ENCODE measurements at regions not wholly inside any gene's neighbourhood (a gene's known extent, or its start where the extent isn't known, plus 50 kb on each side); places are given as distances from the start of the nearest gene placed in this dataset.
"Not testable (repeated sequence)": the region's sequence is repeated elsewhere in the genome, so short reads cannot be mapped to it uniquely, and the experiment has no call there.

DNA sequence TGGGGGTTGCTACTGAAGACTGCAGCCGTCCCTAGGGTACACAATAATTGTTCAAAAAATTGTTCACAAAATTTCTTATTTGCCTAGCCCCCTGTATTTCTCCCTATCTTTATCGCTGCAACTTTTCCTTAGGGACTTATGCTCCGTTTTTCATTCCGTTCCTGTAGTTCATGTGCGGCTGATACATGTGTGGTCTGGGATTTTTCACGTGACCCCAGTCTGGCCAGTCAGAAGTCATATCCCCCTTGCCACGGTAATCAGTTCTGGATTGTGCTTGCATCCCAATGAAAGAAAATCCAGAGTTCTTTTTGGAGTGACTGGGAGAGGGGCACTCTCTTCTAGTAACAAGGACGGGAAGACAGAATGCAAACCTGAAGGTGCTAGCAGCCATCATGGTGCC, 610.7 kb upstream of the C16orf82 start:
- Mint-ChIP-seq H3K4me3 (ENCODE audit: low read depth, unreplicated experiment) (no peak overlapping the region), H3K27me3 (ENCODE audit: unreplicated experiment) (no peaks in the 10 kb centered on the region), H3K36me3 (ENCODE audit: insufficient read depth, unreplicated experiment) (no peaks in the 10 kb centered on the region), H3K4me1 (ENCODE audit: low read depth, unreplicated experiment) (no peaks in the 10 kb centered on the region), H3K27ac (ENCODE audit: unreplicated experiment) (no peak overlapping the region), H3K9me3 (ENCODE audit: low read depth, unreplicated experiment) (peaks cover 17% of the 10 kb centered on the region)
- CTCF ChIA-PET: no interaction called here
- DNase-seq: no peak
- intact Hi-C loops (cut with micrococcal nuclease; ENCODE audit: unreplicated experiment): no loop called here
- no TSS peak for BruUV-seq (replicated peaks)
- TF ChIP-seq, protein P1, sequence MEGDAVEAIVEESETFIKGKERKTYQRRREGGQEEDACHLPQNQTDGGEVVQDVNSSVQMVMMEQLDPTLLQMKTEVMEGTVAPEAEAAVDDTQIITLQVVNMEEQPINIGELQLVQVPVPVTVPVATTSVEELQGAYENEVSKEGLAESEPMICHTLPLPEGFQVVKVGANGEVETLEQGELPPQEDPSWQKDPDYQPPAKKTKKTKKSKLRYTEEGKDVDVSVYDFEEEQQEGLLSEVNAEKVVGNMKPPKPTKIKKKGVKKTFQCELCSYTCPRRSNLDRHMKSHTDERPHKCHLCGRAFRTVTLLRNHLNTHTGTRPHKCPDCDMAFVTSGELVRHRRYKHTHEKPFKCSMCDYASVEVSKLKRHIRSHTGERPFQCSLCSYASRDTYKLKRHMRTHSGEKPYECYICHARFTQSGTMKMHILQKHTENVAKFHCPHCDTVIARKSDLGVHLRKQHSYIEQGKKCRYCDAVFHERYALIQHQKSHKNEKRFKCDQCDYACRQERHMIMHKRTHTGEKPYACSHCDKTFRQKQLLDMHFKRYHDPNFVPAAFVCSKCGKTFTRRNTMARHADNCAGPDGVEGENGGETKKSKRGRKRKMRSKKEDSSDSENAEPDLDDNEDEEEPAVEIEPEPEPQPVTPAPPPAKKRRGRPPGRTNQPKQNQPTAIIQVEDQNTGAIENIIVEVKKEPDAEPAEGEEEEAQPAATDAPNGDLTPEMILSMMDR (IDR thresholded peaks at IDR 0.05; ENCODE audit: unreplicated experiment): no peak

DNA sequence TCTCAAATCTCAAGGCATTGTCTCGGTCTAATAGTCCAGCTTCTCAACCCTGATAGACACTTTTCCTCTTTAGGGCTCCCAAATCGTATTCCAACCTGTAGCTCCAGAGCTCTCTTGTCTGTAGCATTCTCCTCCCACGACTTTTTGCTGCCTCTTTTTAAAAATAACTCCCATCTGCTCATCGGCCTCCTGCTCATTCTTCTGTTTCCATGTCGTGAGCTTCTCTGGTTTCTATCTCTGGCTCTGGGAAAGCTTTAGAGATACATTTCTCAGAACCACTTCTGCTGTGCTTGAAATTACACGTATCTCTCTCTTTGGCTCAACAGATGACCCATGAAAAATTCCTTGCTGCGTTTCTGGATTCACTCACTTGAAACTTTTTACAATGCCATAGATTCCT, 609.6 kb upstream of the C16orf82 start:
- no peak for DNase-seq
- TF ChIP-seq, protein P1 (IDR thresholded peaks at IDR 0.05; ENCODE audit: unreplicated experiment): no peak
- BruUV-seq (replicated peaks): no TSS peak
- Mint-ChIP-seq H3K27ac (ENCODE audit: unreplicated experiment) (no peak overlapping the region), H3K4me1 (ENCODE audit: low read depth, unreplicated experiment) (no peaks in the 10 kb centered on the region), H3K27me3 (ENCODE audit: unreplicated experiment) (no peaks in the 10 kb centered on the region), H3K9me3 (ENCODE audit: low read depth, unreplicated experiment) (peaks cover 16% of the 10 kb centered on the region), H3K4me3 (ENCODE audit: low read depth, unreplicated experiment) (no peak overlapping the region), H3K36me3 (ENCODE audit: insufficient read depth, unreplicated experiment) (no peaks in the 10 kb centered on the region)
- CTCF ChIA-PET: interaction anchor here (0.7 kb wide), 2 partner anchors 637 to 728 kb away, joined by 3 to 4 read pairs; no protein-coding TSS in a partner anchor
- intact Hi-C loops (cut with micrococcal nuclease; ENCODE audit: unreplicated experiment): no loop called here

DNA sequence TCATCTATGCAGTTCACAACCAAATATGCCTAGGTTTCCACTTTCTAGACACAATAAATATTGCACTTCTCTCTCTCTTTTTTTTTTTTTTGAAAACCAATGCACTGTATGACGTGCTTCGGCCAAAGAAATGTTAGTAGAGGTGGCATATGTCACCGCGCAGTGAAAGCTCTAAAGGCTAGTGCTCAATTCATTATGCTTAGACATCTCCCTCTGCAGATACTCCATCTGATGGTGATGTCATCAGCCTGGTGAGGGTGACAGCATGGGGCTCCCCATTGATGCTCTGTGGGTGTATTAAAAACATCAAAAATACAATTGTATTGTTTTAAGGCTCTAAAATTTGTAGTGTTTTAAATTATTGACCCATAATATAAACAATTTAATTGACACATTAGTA, 608.8 kb upstream of the C16orf82 start:
- no TSS peak for BruUV-seq (replicated peaks)
- intact Hi-C loops (cut with micrococcal nuclease; ENCODE audit: unreplicated experiment): no loop called here
- no peaks in the 10 kb centered on the region for H3K36me3 Mint-ChIP-seq (ENCODE audit: insufficient read depth, unreplicated experiment)
- no peaks in the 10 kb centered on the region for H3K4me1 Mint-ChIP-seq (ENCODE audit: low read depth, unreplicated experiment)
- H3K9me3 Mint-ChIP-seq (ENCODE audit: low read depth, unreplicated experiment): peaks cover 20% of the 10 kb centered on the region
- DNase-seq: no peak
- TF ChIP-seq, protein P1 (IDR thresholded peaks at IDR 0.05; ENCODE audit: unreplicated experiment): no peak
- H3K4me3 Mint-ChIP-seq (ENCODE audit: low read depth, unreplicated experiment): no peak overlapping the region
- no peak overlapping the region for H3K27ac Mint-ChIP-seq (ENCODE audit: unreplicated experiment)
- no peaks in the 10 kb centered on the region for H3K27me3 Mint-ChIP-seq (ENCODE audit: unreplicated experiment)
- CTCF ChIA-PET: interaction anchor here (0.6 kb wide), 1 partner anchor 66 kb away, joined by 4 read pairs; no protein-coding TSS in a partner anchor

DNA sequence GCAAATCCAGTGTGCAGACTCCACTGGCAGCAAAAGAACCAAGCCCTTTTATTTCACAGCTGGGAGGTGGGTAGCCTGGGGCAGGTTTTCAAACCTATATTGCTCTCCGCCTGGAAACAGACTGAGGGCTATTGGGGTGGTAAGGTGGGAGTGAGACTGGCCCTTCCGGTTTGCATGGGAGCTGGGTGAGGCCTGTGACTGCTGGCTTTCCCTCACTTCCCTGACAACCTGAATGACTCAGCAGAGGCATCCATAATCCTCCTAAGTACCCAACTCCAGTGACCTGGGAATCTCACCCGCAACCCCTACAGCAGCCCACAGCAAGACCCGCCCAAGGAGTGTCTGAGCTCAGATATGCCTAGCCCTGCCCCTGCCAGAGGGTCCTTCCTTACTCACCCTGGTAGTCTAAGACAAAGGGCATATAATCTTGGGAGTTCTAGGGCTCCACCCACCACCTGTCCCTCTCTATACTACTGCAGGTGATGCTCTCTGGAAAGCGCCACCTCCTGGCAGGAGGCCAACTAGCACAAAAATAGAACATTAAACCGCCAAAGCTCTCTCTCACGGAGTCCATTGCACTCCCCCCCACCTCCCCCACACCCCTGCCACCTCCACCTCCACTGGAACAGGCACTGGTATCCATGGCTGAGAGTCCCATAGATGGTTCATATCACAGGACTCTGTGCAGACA, 602.0 kb upstream of the C16orf82 start:
- intact Hi-C loops (cut with micrococcal nuclease; ENCODE audit: unreplicated experiment): no loop called here
- CTCF ChIA-PET: no interaction called here
- no peak overlapping the region for H3K4me3 Mint-ChIP-seq (ENCODE audit: low read depth, unreplicated experiment)
- no peaks in the 10 kb centered on the region for H3K27me3 Mint-ChIP-seq (ENCODE audit: unreplicated experiment)
- H3K4me1 Mint-ChIP-seq (ENCODE audit: low read depth, unreplicated experiment): no peaks in the 10 kb centered on the region
- DNase-seq: no peak
- no TSS peak for BruUV-seq (replicated peaks)
- no peak overlapping the region for H3K27ac Mint-ChIP-seq (ENCODE audit: unreplicated experiment)
- TF ChIP-seq, protein P1 (IDR thresholded peaks at IDR 0.05; ENCODE audit: unreplicated experiment): no peak
- peaks cover 13% of the 10 kb centered on the region for H3K9me3 Mint-ChIP-seq (ENCODE audit: low read depth, unreplicated experiment)
- H3K36me3 Mint-ChIP-seq (ENCODE audit: insufficient read depth, unreplicated experiment): no peaks in the 10 kb centered on the region

DNA sequence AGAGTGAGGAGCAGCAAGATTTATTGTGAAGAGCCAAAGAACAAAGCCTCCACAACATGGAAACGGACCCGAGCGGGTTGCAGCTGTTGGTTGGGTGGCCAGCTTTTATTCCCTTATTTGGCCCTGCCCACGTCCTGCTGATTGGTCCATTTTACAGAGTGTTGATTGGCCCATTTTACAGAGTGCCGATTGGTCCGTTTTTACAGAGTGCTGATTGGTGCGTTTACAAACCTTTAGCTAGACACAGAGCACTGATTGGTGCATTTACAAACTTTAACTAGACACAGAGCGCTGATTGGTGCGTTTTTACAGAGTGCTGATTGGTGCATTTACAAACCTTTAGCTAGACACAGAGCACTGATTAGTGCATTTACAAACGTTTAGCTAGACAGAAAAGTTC, 592.3 kb upstream of the C16orf82 start:
- H3K36me3 Mint-ChIP-seq (ENCODE audit: insufficient read depth, unreplicated experiment); H3K4me3 Mint-ChIP-seq (ENCODE audit: low read depth, unreplicated experiment); H3K27ac Mint-ChIP-seq (ENCODE audit: unreplicated experiment); BruUV-seq (replicated peaks); intact Hi-C loops (cut with micrococcal nuclease; ENCODE audit: unreplicated experiment); CTCF ChIA-PET; H3K27me3 Mint-ChIP-seq (ENCODE audit: unreplicated experiment); DNase-seq; H3K4me1 Mint-ChIP-seq (ENCODE audit: low read depth, unreplicated experiment): not testable (repeated sequence)
- H3K9me3 Mint-ChIP-seq (ENCODE audit: low read depth, unreplicated experiment): peaks cover 33% of the 10 kb centered on the region

Measured in Calu3 (cell line).